GM18499 (cell line): ENCODE measurements at regions not wholly inside any gene's neighbourhood (a gene's known extent, or its start where the extent isn't known, plus 50 kb on each side); places are given as distances from the start of the nearest gene placed in this dataset.
"Not testable (repeated sequence)": the region's sequence is repeated elsewhere in the genome, so short reads cannot be mapped to it uniquely, and the experiment has no call there.

Source experiments
- ATAC-seq: cut with Tn5 transposase; IDR thresholded peaks from one replicate; pipeline ENCODE4 v1.9.1; 2021; ENCODE audit warnings: moderate number of reproducible peaks; ENCODE audit not compliant: insufficient read depth, unreplicated experiment

DNA sequence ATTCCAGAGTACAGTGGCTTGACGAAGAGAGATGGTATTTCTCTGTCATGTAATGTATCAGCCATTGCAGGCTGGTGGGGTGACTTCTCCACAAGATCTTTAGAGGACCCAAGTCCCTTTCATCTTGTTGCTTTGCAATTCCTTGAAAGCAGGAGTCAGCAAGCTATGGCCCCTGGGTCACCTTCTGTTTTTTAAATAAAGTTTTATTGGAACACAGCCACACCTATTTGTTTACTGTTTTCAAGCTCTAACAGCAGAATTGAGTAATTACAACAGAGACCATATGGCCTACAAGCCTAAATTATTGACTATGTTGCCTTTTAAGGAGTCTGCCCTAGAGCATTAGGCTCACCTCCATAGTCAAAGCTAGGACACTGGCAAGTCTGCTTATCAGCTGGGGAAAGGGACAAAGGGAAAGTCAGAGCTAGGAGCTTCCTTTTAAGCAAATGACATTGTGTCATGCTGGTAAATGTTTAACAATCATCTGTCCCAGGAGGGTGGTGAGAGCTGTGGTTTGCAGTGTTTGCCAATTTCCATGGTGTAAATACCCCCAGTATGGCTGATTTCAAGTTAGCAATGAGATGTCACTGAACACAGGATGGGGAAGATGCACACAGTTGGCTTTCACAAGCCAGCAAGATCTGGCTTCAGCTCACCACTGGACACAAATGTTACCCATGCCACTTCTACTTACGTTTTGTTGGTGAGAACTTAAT lies 87.7 kb upstream of the PWP1 start:
- no peak for ATAC-seq

DNA sequence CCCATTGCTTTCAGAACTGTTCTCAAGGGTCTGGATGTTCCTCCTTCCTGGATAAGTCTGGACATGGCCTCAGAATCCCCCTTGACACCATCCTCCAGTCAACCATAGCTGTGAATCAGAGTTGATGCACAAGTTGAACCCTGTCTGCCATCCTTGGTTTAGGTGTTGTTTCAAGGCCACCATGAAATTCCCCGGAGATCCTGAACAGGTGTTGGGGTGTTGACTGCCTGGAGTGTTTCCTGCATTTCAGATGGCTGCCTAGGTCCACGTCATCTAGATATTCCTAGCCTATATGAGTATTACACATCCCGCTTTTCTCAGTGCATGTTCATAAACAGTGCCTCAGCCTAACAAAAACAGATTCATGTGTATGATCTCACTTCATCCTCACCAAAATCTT lies 86.7 kb upstream of the PWP1 start:
- ATAC-seq = no peak

GRCh38 chr12:107600581-107601144 lies 84.9 kb upstream of the PWP1 start:
- no peak for ATAC-seq

GRCh38 chr12:107602446-107602845 lies 83.2 kb upstream of the PWP1 start:
- ATAC-seq = no peak

GRCh38 chr12:107605293-107605692 lies 80.3 kb upstream of the PWP1 start:
- ATAC-seq = no peak

GRCh38 chr12:107607464-107608392 lies 77.9 kb upstream of the PWP1 start:
- no peak for ATAC-seq

DNA sequence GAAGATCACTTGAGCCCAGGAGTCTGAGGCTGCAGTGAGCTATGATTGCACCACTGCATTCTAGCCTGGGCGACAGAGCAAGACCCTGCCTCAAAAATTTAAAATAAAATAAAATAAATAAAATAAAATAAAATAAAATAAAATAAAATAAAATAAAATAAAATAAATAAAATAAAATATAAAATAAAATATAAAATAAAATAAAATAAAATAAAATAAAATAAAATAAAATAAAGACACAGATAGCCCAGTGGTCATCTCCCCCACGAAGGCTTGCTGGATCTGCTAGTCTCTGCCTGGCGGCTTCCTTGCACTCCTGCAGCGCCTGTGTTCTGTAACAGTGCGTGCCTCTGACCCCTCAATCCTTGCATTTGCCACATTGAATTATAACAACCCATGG lies 76.8 kb upstream of the PWP1 start:
- ATAC-seq = not testable (repeated sequence)

- ATAC-seq = no peak
Observed at GRCh38 chr12:107610021-107610859, 75.4 kb upstream of the PWP1 start.

GRCh38 chr12:107612508-107612907 lies 73.1 kb upstream of the PWP1 start:
- no peak for ATAC-seq

DNA sequence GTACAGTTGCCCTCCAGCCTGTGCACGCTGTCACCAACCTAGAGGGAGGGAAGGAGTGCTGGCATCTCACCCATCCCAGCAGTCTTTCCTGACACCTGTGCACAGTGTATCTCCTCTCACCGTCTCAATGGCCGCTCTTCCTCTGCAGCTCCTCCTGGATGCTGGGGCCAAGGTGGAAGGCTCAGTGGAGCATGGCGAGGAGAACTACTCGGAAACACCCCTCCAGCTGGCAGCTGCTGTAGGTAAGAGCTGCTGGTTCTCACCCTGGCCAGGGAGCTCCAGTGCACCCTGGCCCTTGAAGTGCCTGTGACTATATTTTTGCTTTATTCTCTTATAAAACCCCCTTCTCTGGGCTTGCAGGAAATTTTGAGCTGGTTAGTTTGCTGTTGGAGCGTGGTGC lies 68.7 kb upstream of the PWP1 start:
- ATAC-seq = no peak

DNA sequence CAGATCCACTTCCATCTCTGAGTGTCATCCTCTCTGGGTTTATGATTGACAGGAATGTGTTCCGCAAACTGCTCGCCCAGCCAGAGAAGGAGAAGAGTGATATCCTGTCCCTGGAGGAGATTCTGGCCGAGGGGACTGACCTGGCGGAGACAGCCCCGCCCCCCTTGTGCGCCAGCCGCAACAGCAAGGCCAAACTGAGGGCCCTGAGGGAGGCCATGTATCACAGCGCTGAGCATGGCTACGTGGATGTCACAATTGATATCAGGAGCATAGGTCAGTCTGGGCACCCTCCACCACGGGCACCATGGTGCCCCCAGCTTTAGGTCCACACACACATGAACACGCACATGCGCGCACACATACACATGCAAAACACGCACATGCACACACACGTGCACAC lies 67.5 kb upstream of the PWP1 start:
- no peak for ATAC-seq

- no peak for ATAC-seq
Observed at GRCh38 chr12:107619831-107620230, 65.8 kb upstream of the PWP1 start.

DNA sequence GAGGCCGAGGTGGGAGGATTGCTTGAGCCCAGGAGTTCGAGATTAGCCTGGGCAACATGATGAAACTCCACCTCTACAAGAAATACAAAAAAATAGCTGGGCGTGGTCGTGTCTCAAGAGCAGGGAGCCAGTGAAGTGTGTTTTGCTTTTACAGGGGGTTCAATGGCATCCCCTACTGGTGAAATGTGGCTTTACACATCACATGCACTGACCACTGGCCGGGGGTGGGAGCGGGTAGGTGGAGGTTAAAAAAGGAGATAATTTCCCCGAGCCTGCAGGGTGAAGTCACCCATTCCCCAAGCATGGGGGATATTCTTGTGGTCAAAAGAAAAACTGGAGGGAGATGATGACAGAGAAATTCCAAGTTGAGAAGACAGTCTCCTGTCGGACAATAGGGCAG lies 63.6 kb upstream of the PWP1 start:
- no peak for ATAC-seq

DNA sequence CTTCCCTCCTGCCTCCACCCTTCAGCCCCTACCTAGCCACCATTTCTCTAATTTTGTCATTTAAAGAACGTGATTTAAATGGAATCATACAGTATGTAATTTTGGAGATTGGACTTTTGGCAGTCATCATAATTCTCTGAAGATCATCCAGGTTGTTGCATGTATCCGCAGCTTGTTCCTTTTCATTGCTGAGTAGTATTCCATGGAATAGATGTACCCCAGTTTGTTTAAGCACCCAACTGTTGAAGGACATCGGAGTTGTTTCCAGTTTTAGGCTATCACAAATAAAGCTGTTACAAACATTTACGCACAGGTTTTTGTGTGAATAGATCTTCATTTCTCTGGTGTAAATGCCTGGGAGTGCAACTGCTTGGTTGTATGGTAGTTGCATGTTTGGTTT lies 61.1 kb upstream of the PWP1 start:
- no peak for ATAC-seq

DNA sequence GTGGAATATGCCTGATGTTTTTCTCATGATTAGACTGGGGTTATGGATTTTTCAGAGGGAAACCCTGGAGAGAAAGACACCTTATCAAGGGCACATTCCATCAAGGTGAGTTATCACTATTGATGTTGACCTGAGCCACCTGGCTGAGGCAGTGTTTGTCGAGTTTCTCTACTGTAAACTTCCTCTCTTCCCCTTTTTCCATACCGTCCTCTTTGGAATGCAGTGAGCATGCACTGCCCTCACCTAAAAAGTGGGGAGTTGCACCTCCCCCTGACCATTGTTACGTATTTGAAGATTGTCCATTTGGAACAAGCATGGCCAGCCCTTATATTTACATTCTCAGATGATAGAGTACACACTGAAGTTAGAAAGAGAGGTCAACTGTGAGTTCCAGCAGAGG lies 53.9 kb upstream of the PWP1 start:
- no peak for ATAC-seq

- ATAC-seq = no peak
Observed at GRCh38 chr12:107632246-107632645, 53.4 kb upstream of the PWP1 start.

GRCh38 chr12:107634530-107634929 lies 51.1 kb upstream of the PWP1 start:
- no peak for ATAC-seq

DNA sequence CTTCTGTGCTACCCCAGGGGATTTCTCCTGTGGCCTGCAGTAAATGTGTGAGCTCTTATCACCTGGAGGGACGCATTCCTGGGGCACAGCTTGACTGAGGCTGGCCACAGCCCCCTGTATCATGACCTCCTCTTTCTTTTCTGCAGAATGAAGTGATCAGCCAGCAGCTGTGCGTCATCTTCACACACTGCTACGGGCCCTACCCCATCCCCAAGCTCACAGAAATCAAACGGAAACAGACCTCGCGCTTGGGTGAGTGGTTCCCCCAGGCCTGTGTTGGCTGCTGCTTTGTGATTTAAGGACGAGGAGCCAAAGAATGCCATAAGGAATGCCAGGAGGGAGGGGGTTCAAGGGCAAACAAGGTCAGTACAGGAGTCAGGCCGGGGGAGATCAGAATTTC lies 50.5 kb upstream of the PWP1 start:
- ATAC-seq = no peak
